NCI-H2196 treated with DMSO at 0.1 percent for 48 hours (cell line): ENCODE measurements at regions not wholly inside any gene's neighbourhood (a gene's known extent, or its start where the extent isn't known, plus 50 kb on each side); places are given as distances from the start of the nearest gene placed in this dataset.
"Not testable (repeated sequence)": the region's sequence is repeated elsewhere in the genome, so short reads cannot be mapped to it uniquely, and the experiment has no call there.

ENCODE experiments used
- DNase-seq: peaks from one replicate; lab custom pipeline; 2025; ENCODE audit not compliant: unreplicated experiment; lab: John Stamatoyannopoulos, UW

- DNase-seq, result no peak
These were observed 1985.9 kb downstream of the EFNA5 start for GRCh38 chr5:105684799-105685198.

- DNase-seq, result no peak
These were observed 1989.8 kb downstream of the EFNA5 start for GRCh38 chr5:105680858-105681475.

GRCh38 chr5:105677291-105677690 lies 1993.4 kb downstream of the EFNA5 start:
- DNase-seq, result no peak

GRCh38 chr5:105670596-105670995 lies 2000.1 kb downstream of the EFNA5 start:
- no peak for DNase-seq

GRCh38 chr5:105663671-105664070 lies 2007.1 kb downstream of the EFNA5 start:
- DNase-seq, result no peak

GRCh38 chr5:105659396-105659795 lies 2011.3 kb downstream of the EFNA5 start:
- DNase-seq, result no peak

GRCh38 chr5:105640328-105640727 lies 2030.4 kb downstream of the EFNA5 start:
- DNase-seq, result no peak

- DNase-seq, result no peak
These were observed 2031.2 kb downstream of the EFNA5 start for GRCh38 chr5:105639511-105639910.

GRCh38 chr5:105639068-105639467 lies 2031.7 kb downstream of the EFNA5 start:
- DNase-seq, result no peak

GRCh38 chr5:105638437-105638836 lies 2032.3 kb downstream of the EFNA5 start:
- DNase-seq, result no peak

- DNase-seq, result no peak
These were observed 2038.7 kb downstream of the EFNA5 start for GRCh38 chr5:105632043-105632442.

- no peak for DNase-seq
These were observed 2039.9 kb downstream of the EFNA5 start for GRCh38 chr5:105630803-105631202.

GRCh38 chr5:105619725-105620124 lies 2051.0 kb downstream of the EFNA5 start:
- no peak for DNase-seq

- no peak for DNase-seq
These were observed 2053.1 kb downstream of the EFNA5 start for GRCh38 chr5:105617436-105618215.

- no peak for DNase-seq
These were observed 2054.0 kb upstream of the NUDT12 start for GRCh38 chr5:105616599-105616998.

- DNase-seq, result not testable (repeated sequence)
These were observed 2039.8 kb upstream of the NUDT12 start for GRCh38 chr5:105602406-105602805.

- DNase-seq, result no peak
These were observed 2030.6 kb upstream of the NUDT12 start for GRCh38 chr5:105593011-105593760.

- no peak for DNase-seq
These were observed 2025.5 kb upstream of the NUDT12 start for GRCh38 chr5:105587963-105588662.

GRCh38 chr5:105581988-105582690 lies 2019.5 kb upstream of the NUDT12 start:
- peak; percentile 31 for DNase-seq

GRCh38 chr5:105573575-105573974 lies 2011.0 kb upstream of the NUDT12 start:
- DNase-seq, result no peak

GRCh38 chr5:105565531-105565930 lies 2002.9 kb upstream of the NUDT12 start:
- DNase-seq, result no peak
